NB4 (cell line): ENCODE measurements at regions not wholly inside any gene's neighbourhood (a gene's known extent, or its start where the extent isn't known, plus 50 kb on each side); places are given as distances from the start of the nearest gene placed in this dataset.

Experiments
- CTCF ChIP-seq: IDR thresholded peaks from one replicate; pipeline ENCODE4 v1.5.1; 2012; ENCODE audit warnings: low read depth, low read length
- MYC ChIP-seq: IDR thresholded peaks from 2 replicates; pipeline ENCODE4 v1.6.1; 2011; ENCODE audit warnings: low read depth, low read length
- POLR2A ChIP-seq: IDR thresholded peaks from 2 replicates; pipeline ENCODE4 v1.6.1; 2011; ENCODE audit warnings: mild to moderate bottlenecking; ENCODE audit not compliant: insufficient read length; ENCODE audit errors: extremely low read depth

- TF ChIP-seq CTCF = no peak
- no peak for TF ChIP-seq POLR2A
- TF ChIP-seq MYC = no peak
These were observed 190.1 kb upstream of the GPRIN3 start for GRCh38 chr4:89497517-89498308.
